HG03060 (cell line): ENCODE measurements at regions not wholly inside any gene's neighbourhood (a gene's known extent, or its start where the extent isn't known, plus 50 kb on each side); places are given as distances from the start of the nearest gene placed in this dataset.
"Not testable (repeated sequence)": the region's sequence is repeated elsewhere in the genome, so short reads cannot be mapped to it uniquely, and the experiment has no call there.

Experiments
- ATAC-seq: cut with Tn5 transposase; IDR thresholded peaks from one replicate; pipeline ENCODE4 v1.9.1; 2021; ENCODE audit warnings: low read depth, moderate number of reproducible peaks; ENCODE audit not compliant: unreplicated experiment

DNA sequence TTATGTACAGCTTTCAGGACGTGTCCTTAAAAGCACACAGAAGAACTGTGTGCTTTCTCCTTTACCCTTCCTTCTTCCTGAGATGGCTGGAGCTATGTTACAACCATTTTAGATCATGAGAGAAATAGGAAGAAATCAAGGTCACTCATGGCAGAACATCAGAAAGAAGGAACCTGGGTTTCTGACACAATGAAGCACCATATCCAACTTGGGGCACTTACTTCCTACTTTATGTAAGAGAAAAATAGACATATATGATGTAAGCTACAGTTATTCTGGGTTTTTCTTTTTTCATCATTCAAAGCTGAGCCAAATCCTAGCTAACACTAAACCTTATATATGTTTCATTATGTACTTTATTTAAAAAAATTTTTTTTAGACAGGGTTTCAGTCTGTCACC, 79.5 kb downstream of the FAM161A start:
- ATAC-seq, result no peak

DNA sequence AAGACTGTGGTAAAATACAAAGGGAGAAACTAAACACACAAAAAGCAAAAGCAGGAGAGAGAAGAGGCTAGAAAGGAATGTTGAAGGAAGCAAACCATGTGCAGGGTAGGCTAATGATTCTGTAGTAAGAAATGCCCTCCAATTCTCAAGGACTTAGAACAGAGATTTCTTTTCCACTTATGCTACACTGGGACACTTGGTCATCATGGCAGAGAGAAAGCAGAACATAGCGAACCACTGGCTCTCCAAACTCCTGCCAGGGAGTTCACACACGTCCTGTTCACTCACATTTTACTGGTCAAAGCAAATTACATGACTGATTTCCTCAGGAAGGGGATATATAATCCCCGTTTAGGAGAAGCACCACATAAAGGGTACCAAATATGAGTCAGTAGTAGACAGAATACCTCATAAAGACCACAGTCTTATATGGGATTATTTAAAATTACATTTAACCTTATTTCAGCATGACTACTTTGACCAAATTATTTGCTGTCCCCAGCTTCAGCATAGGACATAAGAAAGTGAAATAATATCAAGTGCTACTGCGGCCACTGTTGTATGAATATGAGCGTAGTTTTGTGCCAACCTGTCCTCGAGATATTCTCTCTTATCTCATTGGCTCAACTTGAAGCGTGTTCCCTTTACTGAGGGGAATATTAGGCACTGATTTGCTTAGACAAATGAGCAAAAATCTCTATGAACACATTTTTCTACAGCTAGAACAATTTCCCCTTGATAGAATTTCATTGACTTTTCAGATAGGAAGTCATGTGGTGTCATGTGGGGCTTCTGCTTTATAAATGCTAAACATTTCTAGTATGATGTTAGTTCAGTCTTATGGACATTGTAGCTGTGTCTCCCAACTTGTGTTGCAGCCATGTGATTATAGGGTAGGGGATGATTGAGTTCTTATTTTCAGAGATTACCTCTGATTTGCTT, 81.7 kb downstream of the FAM161A start:
- no peak for ATAC-seq

DNA sequence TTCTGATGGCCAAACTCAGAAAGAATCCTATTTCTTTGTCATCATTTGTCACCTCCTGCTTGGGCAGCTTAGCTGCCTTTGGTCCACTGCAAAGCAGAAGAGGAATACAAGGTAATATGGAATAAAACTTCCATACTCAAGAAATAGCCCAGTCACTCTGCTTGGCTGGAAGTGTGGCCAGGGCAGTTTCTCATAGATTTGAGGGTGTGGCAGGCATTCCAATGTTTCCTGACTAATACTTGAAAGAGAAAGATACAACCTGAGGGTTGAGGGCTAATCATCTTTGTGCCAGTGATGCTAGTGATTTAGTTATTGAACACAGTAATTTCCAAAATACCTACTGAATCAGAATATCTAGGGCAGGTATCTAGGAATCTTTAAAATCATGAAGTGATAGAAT, 83.1 kb downstream of the FAM161A start:
- no peak for ATAC-seq

DNA sequence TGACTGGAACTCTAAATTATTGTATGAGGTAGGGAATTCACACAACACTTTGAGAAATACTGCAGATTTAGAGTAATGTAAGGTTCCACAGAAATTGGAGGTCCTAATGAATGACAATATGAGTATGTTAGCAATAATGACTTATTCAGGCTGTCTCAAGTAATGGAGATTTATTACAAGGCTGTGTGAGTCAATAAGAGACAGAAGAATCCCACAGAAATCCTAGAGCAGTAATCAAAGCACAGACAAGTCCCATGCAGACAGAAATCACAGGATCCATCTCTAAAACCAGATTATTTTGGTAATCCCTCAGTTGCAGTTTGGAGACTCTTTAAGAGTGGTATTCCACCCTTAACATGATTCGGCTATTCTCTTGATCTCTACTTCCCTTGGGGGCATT, 83.6 kb downstream of the FAM161A start:
- no peak for ATAC-seq

GRCh38 chr2:61769093-61769675, 84.7 kb downstream of the FAM161A start:
- ATAC-seq, result no peak

DNA sequence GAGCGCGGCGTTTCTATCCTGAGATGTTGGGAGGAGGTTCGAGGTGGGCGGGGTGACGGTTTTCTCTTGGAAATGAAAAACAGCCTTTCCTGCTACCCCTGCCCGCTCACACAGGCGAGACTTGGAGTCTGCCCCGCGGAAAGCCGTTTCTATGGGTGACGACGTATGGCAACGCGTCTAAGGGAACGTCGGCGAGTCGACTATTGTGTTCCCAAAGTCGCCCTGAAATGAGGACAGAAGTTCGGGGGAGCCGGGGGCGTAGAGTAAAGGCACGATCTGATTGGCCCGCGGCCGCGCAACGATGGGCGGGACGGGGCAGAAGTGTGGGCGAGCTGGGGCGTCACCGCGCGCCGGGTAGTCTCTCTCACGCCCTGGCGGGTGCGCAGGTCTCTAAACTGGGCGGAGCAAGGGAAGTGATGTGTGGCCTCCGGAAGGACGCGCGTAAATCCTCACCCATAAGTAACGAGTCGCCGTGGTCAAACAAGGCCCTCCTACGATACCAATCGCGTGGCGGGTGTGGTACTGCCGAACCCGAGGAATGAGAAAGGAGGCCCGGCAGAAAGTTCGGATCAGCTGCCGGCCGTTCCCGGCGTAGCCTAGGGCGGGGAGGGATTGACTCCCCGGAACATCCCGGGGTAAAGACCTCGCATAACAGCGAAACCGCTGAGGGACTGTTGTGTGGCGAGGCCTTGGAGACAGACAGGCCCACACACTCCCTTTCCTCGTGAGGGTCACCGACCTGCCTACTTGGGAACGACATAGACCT, 89.6 kb downstream of the FAM161A start:
- ATAC-seq, result peak; percentile 89

GRCh38 chr2:61763605-61764034, 90.2 kb downstream of the FAM161A start:
- ATAC-seq, result peak; percentile 8

DNA sequence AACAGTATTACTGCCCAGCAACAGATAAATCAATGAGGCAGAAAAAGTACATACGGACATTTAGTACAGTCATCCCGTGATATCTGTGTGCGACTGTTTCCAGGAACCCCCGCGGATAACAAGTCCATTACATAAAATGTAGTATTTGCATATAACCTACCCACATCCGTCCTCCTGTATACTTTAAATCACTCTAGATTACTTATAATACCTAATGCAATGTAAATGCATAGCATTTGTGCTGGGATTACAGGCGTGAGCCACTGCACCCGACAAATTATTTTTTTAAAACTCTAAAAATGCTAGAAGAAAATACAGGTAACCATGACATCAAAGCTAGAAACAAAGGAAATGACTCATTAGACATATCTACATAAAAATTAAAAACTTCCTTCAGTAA, 91.6 kb downstream of the FAM161A start:
- no peak for ATAC-seq

DNA sequence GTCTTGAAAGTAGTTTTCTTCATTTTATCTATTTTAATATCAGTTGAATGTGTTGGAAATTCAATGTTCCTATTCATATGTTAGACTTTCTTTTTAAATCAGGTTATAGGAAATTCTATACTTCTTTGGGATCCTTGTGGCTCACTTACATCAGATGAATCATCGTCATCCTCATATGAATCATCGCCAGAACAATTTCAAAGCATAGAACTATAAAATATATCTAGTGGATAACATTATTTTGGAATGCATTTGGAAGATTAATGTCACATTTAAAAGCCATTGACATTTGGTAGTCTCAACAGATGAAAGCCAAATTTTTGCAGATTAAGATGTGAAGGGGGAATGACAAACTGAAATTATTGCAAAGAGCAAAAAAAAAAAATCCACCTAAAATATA, 94.1 kb downstream of the FAM161A start:
- ATAC-seq, result no peak

- no peak for ATAC-seq
Observed at GRCh38 chr2:61759005-61759404, 94.9 kb downstream of the FAM161A start.

GRCh38 chr2:61758159-61758558, 95.7 kb downstream of the FAM161A start:
- ATAC-seq, result no peak

DNA sequence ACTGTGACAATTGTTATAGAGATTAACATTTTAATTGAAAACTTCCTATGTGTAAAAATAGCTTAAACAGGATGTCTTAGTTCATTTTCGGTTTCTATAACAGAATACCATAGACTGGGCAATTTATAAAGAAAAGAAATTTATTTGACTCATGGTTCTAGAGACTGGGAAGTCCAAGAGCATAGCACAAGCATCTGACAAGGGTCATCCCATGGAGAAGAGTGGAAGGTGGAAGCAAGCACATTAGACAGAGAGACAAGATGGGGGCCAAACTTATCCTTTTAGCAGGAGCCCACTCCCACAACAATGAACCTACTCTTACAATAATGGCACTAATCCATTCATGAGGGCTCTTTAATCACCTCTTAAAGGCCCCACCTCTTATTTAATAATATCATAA, 100.3 kb downstream of the FAM161A start:
- no peak for ATAC-seq

GRCh38 chr2:61750624-61751023, 103.2 kb downstream of the FAM161A start:
- ATAC-seq, result no peak

DNA sequence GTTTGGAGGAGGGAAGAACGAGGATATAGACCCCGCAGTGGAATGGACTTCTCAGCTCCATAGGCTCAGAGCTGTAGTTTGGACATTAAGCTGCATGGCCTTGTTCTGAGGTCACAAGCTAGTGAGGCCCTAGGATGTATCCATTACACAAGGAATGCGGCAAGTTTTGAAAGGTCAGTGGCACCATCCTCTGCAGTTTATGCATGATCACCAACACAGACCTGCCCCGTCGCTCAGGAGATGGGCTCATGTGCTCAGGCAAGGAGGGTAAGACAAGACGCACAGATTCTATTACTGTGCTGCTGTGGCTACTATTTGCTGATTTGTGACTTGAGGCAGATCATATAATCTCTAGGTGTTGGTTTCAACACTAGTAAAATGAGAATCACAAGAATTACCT, 110.9 kb downstream of the FAM161A start:
- ATAC-seq, result no peak

DNA sequence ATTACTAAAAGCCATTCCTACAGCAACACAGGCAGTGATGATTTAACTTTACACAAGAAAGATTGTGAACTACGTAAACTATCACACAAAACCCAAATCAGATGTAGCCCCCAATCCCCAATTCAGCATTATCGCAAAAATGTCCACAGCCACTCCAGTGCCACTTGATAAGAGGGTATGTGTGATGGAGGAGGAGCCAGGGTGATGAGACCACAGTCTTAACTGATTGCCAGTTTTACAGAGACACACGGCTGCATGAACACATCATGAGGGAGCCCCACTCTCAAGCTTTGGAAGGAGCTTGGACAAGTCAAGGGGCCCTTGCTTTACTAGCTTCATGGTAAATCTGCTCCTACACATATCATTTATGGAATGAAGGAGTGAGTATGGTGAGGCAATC, 116.0 kb downstream of the FAM161A start:
- no peak for ATAC-seq

GRCh38 chr2:61736953-61737352, 116.9 kb downstream of the FAM161A start:
- ATAC-seq, result no peak

- ATAC-seq, result no peak
Observed at GRCh38 chr2:61733563-61733962, 120.3 kb downstream of the FAM161A start.

- ATAC-seq, result no peak
Observed at GRCh38 chr2:61732787-61733186, 121.1 kb downstream of the FAM161A start.

DNA sequence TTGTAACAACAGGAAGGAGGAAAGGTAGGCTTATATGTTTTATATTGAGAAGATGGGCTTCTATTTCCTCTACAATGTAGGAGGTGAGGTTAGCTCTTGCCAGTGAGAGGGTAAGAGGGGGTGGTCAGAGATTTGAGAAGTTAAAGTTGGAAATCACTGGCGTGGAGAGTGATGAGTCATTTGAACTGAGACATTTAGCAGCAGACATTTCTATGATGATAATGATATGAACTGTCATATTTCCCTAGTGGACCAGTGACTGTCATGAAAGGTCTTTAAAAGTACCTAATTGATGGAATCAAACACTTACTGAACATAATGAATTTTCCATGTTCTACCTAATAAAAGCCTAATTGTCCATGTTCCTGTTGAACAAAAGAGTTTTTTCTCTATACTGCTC, 126.1 kb downstream of the FAM161A start:
- ATAC-seq, result no peak

- no peak for ATAC-seq
Observed at GRCh38 chr2:61726456-61727209, 127.2 kb downstream of the FAM161A start.

GRCh38 chr2:61723364-61723763, 130.5 kb downstream of the FAM161A start:
- not testable (repeated sequence) for ATAC-seq
